Neural cell (in vitro differentiated cells): ENCODE measurements at regions not wholly inside any gene's neighbourhood (a gene's known extent, or its start where the extent isn't known, plus 50 kb on each side); places are given as distances from the start of the nearest gene placed in this dataset.

Source experiments
- RAD21 ChIP-seq: fragments of 450-650 bp; conservative IDR thresholded peaks from 2 replicates; pipeline ENCODE4 v1.6.1; 2014; ENCODE audit warnings: antibody characterized with exemption, mild to moderate bottlenecking, moderate library complexity
- TF ChIP-seq, protein P1 (sequence below): fragments of 450-650 bp; IDR thresholded peaks from 2 replicates; pipeline ENCODE4 v1.5.1; 2014; ENCODE audit warnings: antibody characterized with exemption, mild to moderate bottlenecking, moderate library complexity; ENCODE audit not compliant: poor library complexity, severe bottlenecking

DNA sequence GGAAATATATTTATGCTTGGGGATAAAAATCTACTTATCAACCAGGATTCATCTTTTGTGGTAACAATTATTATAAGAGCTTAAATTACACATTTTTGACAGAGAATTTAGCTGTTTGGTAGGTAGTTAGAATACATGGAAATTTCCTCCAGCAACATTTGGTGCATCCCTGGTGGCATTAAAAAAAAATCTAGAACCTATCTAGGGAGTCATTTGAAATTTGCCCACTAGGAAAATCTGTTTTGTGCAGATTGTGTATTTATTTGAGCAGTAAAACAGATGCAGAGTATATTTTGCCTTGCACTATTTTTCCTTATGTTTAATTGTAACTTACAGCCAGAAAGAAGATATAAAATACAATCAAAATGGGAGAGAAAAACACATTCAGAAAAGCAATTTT lies 208.4 kb upstream of the LRP1B start:
- TF ChIP-seq, protein P1, sequence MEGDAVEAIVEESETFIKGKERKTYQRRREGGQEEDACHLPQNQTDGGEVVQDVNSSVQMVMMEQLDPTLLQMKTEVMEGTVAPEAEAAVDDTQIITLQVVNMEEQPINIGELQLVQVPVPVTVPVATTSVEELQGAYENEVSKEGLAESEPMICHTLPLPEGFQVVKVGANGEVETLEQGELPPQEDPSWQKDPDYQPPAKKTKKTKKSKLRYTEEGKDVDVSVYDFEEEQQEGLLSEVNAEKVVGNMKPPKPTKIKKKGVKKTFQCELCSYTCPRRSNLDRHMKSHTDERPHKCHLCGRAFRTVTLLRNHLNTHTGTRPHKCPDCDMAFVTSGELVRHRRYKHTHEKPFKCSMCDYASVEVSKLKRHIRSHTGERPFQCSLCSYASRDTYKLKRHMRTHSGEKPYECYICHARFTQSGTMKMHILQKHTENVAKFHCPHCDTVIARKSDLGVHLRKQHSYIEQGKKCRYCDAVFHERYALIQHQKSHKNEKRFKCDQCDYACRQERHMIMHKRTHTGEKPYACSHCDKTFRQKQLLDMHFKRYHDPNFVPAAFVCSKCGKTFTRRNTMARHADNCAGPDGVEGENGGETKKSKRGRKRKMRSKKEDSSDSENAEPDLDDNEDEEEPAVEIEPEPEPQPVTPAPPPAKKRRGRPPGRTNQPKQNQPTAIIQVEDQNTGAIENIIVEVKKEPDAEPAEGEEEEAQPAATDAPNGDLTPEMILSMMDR: no peak
- no peak for TF ChIP-seq RAD21
